Fibroblast of lung (primary cell): ENCODE measurements at regions not wholly inside any gene's neighbourhood (a gene's known extent, or its start where the extent isn't known, plus 50 kb on each side); places are given as distances from the start of the nearest gene placed in this dataset.

ENCODE experiments used
- DNase-seq, 2 donors: peaks; one replicate each; pipeline versions ENCODE4 v3.0.0 to v3.0.0-alpha.2; 2010; ENCODE audit warnings: low read depth in 2 of 2
- H2AFZ ChIP-seq: 2 replicates; pipeline ENCODE4 v1.5.1; 2012; ENCODE audit warnings: low read length, control low read depth, inconsistent platforms
- H3K27ac ChIP-seq: 2 replicates; pipeline ENCODE4 v1.5.1; 2011; ENCODE audit warnings: low read length, control low read depth; ENCODE audit not compliant: insufficient read depth
- H3K27me3 ChIP-seq: 2 replicates; pipeline ENCODE4 v1.5.1; 2011; ENCODE audit warnings: mild to moderate bottlenecking, low read length; ENCODE audit not compliant: control insufficient read depth, insufficient read depth
- H3K36me3 ChIP-seq: 2 replicates; pipeline ENCODE4 v1.5.1; 2011; ENCODE audit warnings: low read length; ENCODE audit not compliant: control insufficient read depth, insufficient read depth
- H3K4me1 ChIP-seq: 2 replicates; pipeline ENCODE4 v1.5.1; 2011; ENCODE audit warnings: low read length; ENCODE audit not compliant: control insufficient read depth, insufficient read depth; ENCODE audit errors: extremely low read depth
- H3K4me2 ChIP-seq: 2 replicates; pipeline ENCODE4 v1.5.1; 2011; ENCODE audit warnings: low read length, control low read depth; ENCODE audit not compliant: insufficient read depth; ENCODE audit errors: extremely low read depth
- H3K4me3 ChIP-seq, 4 experiments: fragments of 200-600 bp in 1 of 4; sonication (generic) in 1 of 4; replicated peaks in 1 of 4; 2 replicates each; pipeline ENCODE4 v1.5.1; 2011 to 2016; ENCODE audit warnings: low read length in 4 of 4, low read depth in 3 of 4, mild to moderate bottlenecking in 3 of 4, control low read depth in 2 of 4, inconsistent platforms in 1 of 4, mixed read lengths in 1 of 4; ENCODE audit not compliant: insufficient read depth in 1 of 4; ENCODE audit errors: control extremely low read depth in 1 of 4
- H3K79me2 ChIP-seq: 2 replicates; pipeline ENCODE4 v1.5.1; 2012; ENCODE audit warnings: mild to moderate bottlenecking, low read length, inconsistent platforms; ENCODE audit not compliant: control insufficient read depth, insufficient read depth
- H3K9ac ChIP-seq: 2 replicates; pipeline ENCODE4 v1.5.1; 2011; ENCODE audit warnings: mild to moderate bottlenecking, low read length, control low read depth; ENCODE audit not compliant: insufficient read depth
- H3K9me3 ChIP-seq: 2 replicates; pipeline ENCODE4 v1.5.1; 2012; ENCODE audit warnings: low read depth, low read length; ENCODE audit not compliant: control insufficient read depth, insufficient read depth
- H4K20me1 ChIP-seq: 2 replicates; pipeline ENCODE4 v1.5.1; 2011; ENCODE audit warnings: low read length; ENCODE audit not compliant: control insufficient read depth, insufficient read depth; ENCODE audit errors: extremely low read depth
- EZH2 ChIP-seq: IDR thresholded peaks from 2 replicates; pipeline ENCODE4 v1.5.1; 2012; ENCODE audit warnings: low read length, control low read depth, mild to moderate bottlenecking; ENCODE audit errors: missing control alignments
- TF ChIP-seq, protein P1 (sequence below), 2 donors: IDR thresholded peaks in 1 of 2; conservative IDR thresholded peaks in 1 of 2; 1 replicate in 1 of 2; 2 replicates in 1 of 2; pipeline ENCODE4 v1.5.1; 2011 to 2012; ENCODE audit warnings: low read length in 2 of 2, control low read depth in 1 of 2, inconsistent platforms in 1 of 2, low read depth in 1 of 2, mild to moderate bottlenecking in 1 of 2

DNA sequence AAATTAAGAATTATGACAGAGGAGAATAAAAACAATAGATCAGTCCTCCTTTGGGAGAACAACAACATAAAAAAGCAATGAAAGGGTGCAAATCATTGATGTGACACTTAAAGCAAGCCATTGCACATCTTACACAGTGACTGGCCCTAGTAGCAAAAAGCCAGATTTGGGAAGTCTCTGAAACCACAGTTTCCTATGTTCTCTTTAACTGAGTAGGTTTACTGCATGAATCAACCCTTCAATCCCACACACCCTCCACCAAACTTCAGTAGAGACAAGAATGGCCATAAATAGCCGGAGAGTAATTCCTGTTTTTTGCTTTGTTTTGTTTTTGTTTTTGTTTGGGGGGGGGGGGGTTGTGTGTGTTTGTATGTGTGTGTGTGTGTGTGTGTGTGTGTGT lies 180.8 kb downstream of the VEGFC start:
- Histone ChIP-seq H2AFZ (no peak overlapping the region), H3K4me2 (no peak overlapping the region), H3K4me1 (no peaks in the 10 kb centered on the region), H3K9me3 (no peaks in the 10 kb centered on the region), H4K20me1 (no peaks in the 10 kb centered on the region), H3K9ac (no peak overlapping the region), H3K4me3 (no peak overlapping the region), H3K27ac (no peak overlapping the region), H3K79me2 (no peaks in the 10 kb centered on the region), H3K27me3 (no peaks in the 10 kb centered on the region), H3K36me3 (no peaks in the 10 kb centered on the region)
- peak in 1 of 2 donors; percentile 11 for DNase-seq
- no peak for TF ChIP-seq EZH2
- TF ChIP-seq, protein P1, sequence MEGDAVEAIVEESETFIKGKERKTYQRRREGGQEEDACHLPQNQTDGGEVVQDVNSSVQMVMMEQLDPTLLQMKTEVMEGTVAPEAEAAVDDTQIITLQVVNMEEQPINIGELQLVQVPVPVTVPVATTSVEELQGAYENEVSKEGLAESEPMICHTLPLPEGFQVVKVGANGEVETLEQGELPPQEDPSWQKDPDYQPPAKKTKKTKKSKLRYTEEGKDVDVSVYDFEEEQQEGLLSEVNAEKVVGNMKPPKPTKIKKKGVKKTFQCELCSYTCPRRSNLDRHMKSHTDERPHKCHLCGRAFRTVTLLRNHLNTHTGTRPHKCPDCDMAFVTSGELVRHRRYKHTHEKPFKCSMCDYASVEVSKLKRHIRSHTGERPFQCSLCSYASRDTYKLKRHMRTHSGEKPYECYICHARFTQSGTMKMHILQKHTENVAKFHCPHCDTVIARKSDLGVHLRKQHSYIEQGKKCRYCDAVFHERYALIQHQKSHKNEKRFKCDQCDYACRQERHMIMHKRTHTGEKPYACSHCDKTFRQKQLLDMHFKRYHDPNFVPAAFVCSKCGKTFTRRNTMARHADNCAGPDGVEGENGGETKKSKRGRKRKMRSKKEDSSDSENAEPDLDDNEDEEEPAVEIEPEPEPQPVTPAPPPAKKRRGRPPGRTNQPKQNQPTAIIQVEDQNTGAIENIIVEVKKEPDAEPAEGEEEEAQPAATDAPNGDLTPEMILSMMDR (conservative IDR thresholded peaks at IDR 0.05 in 1 of 2, IDR thresholded peaks at IDR 0.05 in 1 of 2; ENCODE audit: low read depth in 1 of 2, low read length in 2 of 2) = no peak

DNA sequence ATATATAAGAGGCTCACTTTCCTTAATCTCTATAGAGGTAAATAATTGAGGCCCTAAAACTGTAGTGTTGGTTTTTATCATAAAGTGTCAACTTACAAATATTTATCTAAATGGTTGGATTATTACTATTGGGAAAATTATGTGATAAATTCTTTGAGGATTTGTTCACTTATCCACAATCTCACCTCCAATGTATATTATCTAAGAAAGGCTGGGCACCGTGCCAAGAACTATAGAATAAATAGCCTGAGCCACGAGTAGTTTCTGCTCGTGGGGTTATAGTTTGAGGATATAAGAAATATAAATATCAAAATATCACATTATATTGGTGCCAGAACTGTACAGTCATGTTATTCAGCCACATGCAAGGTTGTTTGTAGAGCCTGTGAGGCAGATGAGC lies 177.9 kb downstream of the VEGFC start:
- no peak for DNase-seq

DNA sequence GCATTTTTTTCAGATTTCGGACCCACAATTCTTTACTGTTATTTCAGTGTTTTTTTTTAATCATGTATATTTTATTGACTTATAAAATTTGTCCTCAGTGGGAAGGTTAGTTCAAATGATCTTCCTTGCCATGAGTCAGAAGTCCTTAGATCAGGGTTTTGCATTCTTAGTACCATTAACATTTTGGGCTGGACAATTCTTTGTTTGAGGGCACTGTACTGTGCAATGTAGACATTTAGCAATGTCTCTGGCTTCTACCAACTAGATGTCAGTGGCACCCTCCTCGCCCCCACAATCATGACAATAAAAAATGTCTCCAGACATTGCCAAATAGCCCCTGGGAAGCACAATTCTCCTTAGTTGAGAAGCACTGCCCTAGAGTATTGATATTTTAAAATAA lies 176.6 kb downstream of the VEGFC start:
- Histone ChIP-seq H4K20me1 (no peaks in the 10 kb centered on the region), H3K9me3 (no peaks in the 10 kb centered on the region), H3K4me1 (no peaks in the 10 kb centered on the region), H3K4me3 (no peak overlapping the region), H3K4me2 (no peak overlapping the region), H3K27me3 (no peaks in the 10 kb centered on the region), H3K27ac (no peak overlapping the region), H3K79me2 (no peaks in the 10 kb centered on the region), H3K36me3 (no peaks in the 10 kb centered on the region), H3K9ac (no peak overlapping the region), H2AFZ (no peak overlapping the region)
- no peak for DNase-seq
- TF ChIP-seq, protein P1 (conservative IDR thresholded peaks at IDR 0.05 in 1 of 2, IDR thresholded peaks at IDR 0.05 in 1 of 2; ENCODE audit: low read depth in 1 of 2, low read length in 2 of 2) = no peak
- TF ChIP-seq EZH2 = no peak

More for the DNA sequence above, 177.9 kb downstream of the VEGFC start:
- Histone ChIP-seq H3K27me3 (no peaks in the 10 kb centered on the region), H2AFZ (no peak overlapping the region), H3K9ac (no peak overlapping the region), H3K79me2 (no peaks in the 10 kb centered on the region), H3K9me3 (no peaks in the 10 kb centered on the region), H3K36me3 (no peaks in the 10 kb centered on the region), H4K20me1 (no peaks in the 10 kb centered on the region), H3K4me3 (no peak overlapping the region), H3K4me2 (no peak overlapping the region), H3K27ac (no peak overlapping the region), H3K4me1 (no peaks in the 10 kb centered on the region)
- no peak for TF ChIP-seq EZH2
- TF ChIP-seq, protein P1 (conservative IDR thresholded peaks at IDR 0.05 in 1 of 2, IDR thresholded peaks at IDR 0.05 in 1 of 2; ENCODE audit: low read depth in 1 of 2, low read length in 2 of 2) = no peak
